Panc1 (cell line): ENCODE measurements at regions not wholly inside any gene's neighbourhood (a gene's known extent, or its start where the extent isn't known, plus 50 kb on each side); places are given as distances from the start of the nearest gene placed in this dataset.

ENCODE experiments used
- ATAC-seq: fragments of 200-7000 bp; cut with Tn5 transposase; 2 replicates; pipeline ENCODE4 v1.9.1; 2020; ENCODE audit warnings: mild to moderate bottlenecking, moderate library complexity
- BruUV-seq: library from RNA; stranded (reverse); fragments of 400-500 nt; replicated peaks from 2 replicates; lab custom pipeline; 2021; lab: Mats Ljungman, UMichigan
- CTCF ChIA-PET: fragments of 300-600 bp; sonication (Branson Sonifier 250); formaldehyde crosslinking; loops from one replicate; lab custom pipeline; 2022; ENCODE audit warnings: antibody characterized with exemption; lab: Charles Lee
- POLR2A ChIA-PET: fragments of 300-600 bp; sonication (Branson Sonifier 250); formaldehyde crosslinking; loops from one replicate; lab custom pipeline; 2022; ENCODE audit warnings: antibody characterized with exemption; lab: Charles Lee
- DNase-seq: peaks from one replicate; pipeline ENCODE4 v3.0.0-alpha.2; 2010; ENCODE audit warnings: low read depth, low spot score
- H3K27ac ChIP-seq: 2 replicates; pipeline ENCODE4 v1.5.1; 2011; ENCODE audit warnings: mild to moderate bottlenecking, low read length, inconsistent platforms
- H3K27me3 ChIP-seq: fragments of 200-500 bp; sonication (Bioruptor generic); 2 replicates; pipeline ENCODE4 v1.6.0; 2014; ENCODE audit warnings: low read length, inconsistent platforms; ENCODE audit not compliant: control insufficient read depth, insufficient read depth
- H3K36me3 ChIP-seq: fragments of 200-500 bp; sonication (Bioruptor generic); 2 replicates; pipeline ENCODE4 v1.5.1; 2014; ENCODE audit warnings: inconsistent platforms, mild to moderate bottlenecking, low read length, moderate library complexity; ENCODE audit not compliant: control insufficient read depth, insufficient read depth
- H3K4me1 ChIP-seq: 2 replicates; pipeline ENCODE4 v1.5.1; 2011; ENCODE audit warnings: inconsistent platforms, mild to moderate bottlenecking, low read length, moderate library complexity; ENCODE audit not compliant: control insufficient read depth, insufficient read depth
- H3K4me3 ChIP-seq, 2 experiments: 2 replicates each; pipeline ENCODE4 v1.5.1; 2011 to 2012; ENCODE audit warnings: low read depth in 2 of 2, low read length in 2 of 2, mild to moderate bottlenecking in 2 of 2, inconsistent platforms in 1 of 2, moderate library complexity in 1 of 2
- H3K9me3 ChIP-seq: fragments of 200-500 bp; sonication (Bioruptor generic); 2 replicates; pipeline ENCODE4 v1.5.1; 2014; ENCODE audit warnings: low read depth, mild to moderate bottlenecking, inconsistent platforms, low read length, moderate library complexity; ENCODE audit not compliant: control insufficient read depth, insufficient read depth
- POLR2AphosphoS5 ChIP-seq: IDR thresholded peaks from 2 replicates; pipeline ENCODE4 v1.6.1; 2012; ENCODE audit warnings: mild to moderate bottlenecking, low read depth, low read length, moderate library complexity
- SIN3A ChIP-seq: IDR thresholded peaks from 2 replicates; pipeline ENCODE4 v1.6.1; 2012; ENCODE audit warnings: low read depth, mild to moderate bottlenecking, low read length, moderate library complexity, borderline replicate concordance; ENCODE audit not compliant: insufficient read depth
- TCF7L2 ChIP-seq: IDR thresholded peaks from 2 replicates; pipeline ENCODE4 v1.6.1; 2011; ENCODE audit warnings: mild to moderate bottlenecking, low read depth, low read length, inconsistent platforms
- in situ Hi-C: cut with HindIII; loops from 2 replicates; pipeline ENCODE4 v1.10.0; 2016; ENCODE audit warnings: low sequenced_read_pairs, low pct_unique_long_range_greater_than_20kb
- intact Hi-C: fragments of 100-400 bp; cut with micrococcal nuclease; formaldehyde crosslinking; loops from one replicate; pipeline ENCODE4 v1.10.0; 2022; ENCODE audit not compliant: unreplicated experiment
- TF ChIP-seq, protein P1 (sequence below): fragments of 450-650 bp; IDR thresholded peaks from 2 replicates; pipeline ENCODE4 v1.5.1; 2017; ENCODE audit warnings: mild to moderate bottlenecking
- TF ChIP-seq, protein P2 (sequence below), 2 experiments: IDR thresholded peaks; 2 replicates each; pipeline ENCODE4 v1.6.1; 2011 to 2012; ENCODE audit warnings: low read depth in 2 of 2, control low read depth in 1 of 2, low read length in 1 of 2, mild to moderate bottlenecking in 1 of 2, moderate library complexity in 1 of 2; ENCODE audit not compliant: insufficient read depth in 1 of 2

DNA sequence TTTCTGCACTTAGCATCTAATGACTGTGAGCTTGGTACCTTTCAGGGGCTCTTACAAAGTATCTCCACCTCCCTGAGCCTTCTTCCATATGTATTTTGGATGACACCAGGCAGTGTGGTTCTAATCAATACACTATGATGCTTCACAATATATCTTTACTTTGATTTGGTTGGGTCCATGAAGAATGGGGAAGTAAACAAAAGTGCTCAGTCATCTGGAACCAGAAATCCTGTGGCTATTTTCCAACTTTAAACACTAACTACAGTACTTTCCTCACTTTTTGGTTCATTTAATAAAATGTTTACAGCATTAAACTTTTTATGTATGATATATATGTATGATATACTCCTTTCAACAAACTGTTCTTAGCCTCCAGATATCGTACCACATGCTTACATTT lies 216.4 kb upstream of the AFF2 start:
- TF ChIP-seq, protein P1, sequence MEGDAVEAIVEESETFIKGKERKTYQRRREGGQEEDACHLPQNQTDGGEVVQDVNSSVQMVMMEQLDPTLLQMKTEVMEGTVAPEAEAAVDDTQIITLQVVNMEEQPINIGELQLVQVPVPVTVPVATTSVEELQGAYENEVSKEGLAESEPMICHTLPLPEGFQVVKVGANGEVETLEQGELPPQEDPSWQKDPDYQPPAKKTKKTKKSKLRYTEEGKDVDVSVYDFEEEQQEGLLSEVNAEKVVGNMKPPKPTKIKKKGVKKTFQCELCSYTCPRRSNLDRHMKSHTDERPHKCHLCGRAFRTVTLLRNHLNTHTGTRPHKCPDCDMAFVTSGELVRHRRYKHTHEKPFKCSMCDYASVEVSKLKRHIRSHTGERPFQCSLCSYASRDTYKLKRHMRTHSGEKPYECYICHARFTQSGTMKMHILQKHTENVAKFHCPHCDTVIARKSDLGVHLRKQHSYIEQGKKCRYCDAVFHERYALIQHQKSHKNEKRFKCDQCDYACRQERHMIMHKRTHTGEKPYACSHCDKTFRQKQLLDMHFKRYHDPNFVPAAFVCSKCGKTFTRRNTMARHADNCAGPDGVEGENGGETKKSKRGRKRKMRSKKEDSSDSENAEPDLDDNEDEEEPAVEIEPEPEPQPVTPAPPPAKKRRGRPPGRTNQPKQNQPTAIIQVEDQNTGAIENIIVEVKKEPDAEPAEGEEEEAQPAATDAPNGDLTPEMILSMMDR = no peak
- no peak for TF ChIP-seq TCF7L2
- Histone ChIP-seq H3K27me3 (no peaks in the 10 kb centered on the region), H3K4me3 (no peak overlapping the region), H3K9me3 (no peaks in the 10 kb centered on the region), H3K4me1 (no peaks in the 10 kb centered on the region), H3K36me3 (no peaks in the 10 kb centered on the region), H3K27ac (no peak overlapping the region)
- intact Hi-C loops = no loop called here
- BruUV-seq = no TSS peak
- no peak for ATAC-seq
- POLR2A ChIA-PET = no interaction called here
- DNase-seq = no peak
- in situ Hi-C loops = no loop called here
- CTCF ChIA-PET = no interaction called here

DNA sequence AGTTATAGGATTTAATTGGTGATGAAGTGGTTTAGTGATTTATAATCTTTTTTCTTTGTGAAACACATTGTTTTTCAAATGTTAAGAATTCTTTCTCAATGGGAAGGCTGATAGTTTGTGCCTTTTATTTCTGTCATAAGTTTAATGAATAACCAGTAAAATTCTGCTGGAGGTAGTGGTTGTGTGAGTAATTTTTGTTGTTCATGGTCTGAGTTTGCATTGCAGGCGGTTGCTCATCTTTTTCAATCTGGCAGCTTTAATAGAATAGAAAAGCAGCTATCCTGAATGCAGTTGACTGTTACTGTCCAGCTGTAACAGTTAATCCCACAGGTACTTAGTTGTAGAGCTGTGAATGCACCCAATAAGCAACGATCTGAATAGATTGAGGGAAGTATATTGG lies 215.6 kb upstream of the AFF2 start:
- BruUV-seq = no TSS peak
- intact Hi-C loops = no loop called here
- H3K4me1 ChIP-seq = no peaks in the 10 kb centered on the region
- no peak for DNase-seq
- no peak overlapping the region for H3K4me3 ChIP-seq
- TF ChIP-seq, protein P1 = no peak
- TF ChIP-seq TCF7L2 (no peak), POLR2AphosphoS5 (no peak), SIN3A (no peak)
- TF ChIP-seq, protein P2, sequence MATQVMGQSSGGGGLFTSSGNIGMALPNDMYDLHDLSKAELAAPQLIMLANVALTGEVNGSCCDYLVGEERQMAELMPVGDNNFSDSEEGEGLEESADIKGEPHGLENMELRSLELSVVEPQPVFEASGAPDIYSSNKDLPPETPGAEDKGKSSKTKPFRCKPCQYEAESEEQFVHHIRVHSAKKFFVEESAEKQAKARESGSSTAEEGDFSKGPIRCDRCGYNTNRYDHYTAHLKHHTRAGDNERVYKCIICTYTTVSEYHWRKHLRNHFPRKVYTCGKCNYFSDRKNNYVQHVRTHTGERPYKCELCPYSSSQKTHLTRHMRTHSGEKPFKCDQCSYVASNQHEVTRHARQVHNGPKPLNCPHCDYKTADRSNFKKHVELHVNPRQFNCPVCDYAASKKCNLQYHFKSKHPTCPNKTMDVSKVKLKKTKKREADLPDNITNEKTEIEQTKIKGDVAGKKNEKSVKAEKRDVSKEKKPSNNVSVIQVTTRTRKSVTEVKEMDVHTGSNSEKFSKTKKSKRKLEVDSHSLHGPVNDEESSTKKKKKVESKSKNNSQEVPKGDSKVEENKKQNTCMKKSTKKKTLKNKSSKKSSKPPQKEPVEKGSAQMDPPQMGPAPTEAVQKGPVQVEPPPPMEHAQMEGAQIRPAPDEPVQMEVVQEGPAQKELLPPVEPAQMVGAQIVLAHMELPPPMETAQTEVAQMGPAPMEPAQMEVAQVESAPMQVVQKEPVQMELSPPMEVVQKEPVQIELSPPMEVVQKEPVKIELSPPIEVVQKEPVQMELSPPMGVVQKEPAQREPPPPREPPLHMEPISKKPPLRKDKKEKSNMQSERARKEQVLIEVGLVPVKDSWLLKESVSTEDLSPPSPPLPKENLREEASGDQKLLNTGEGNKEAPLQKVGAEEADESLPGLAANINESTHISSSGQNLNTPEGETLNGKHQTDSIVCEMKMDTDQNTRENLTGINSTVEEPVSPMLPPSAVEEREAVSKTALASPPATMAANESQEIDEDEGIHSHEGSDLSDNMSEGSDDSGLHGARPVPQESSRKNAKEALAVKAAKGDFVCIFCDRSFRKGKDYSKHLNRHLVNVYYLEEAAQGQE (IDR thresholded peaks at IDR 0.05; ENCODE audit: insufficient read depth in 1 of 2, low read depth in 2 of 2, low read length in 1 of 2) = no peak
- H3K36me3 ChIP-seq = no peaks in the 10 kb centered on the region
- H3K27me3 ChIP-seq = no peaks in the 10 kb centered on the region
- no peak overlapping the region for H3K27ac ChIP-seq
- in situ Hi-C loops = no loop called here
- no peak for ATAC-seq
- ChIA-PET CTCF (no interaction called here), POLR2A (no interaction called here)
- H3K9me3 ChIP-seq = no peaks in the 10 kb centered on the region

DNA sequence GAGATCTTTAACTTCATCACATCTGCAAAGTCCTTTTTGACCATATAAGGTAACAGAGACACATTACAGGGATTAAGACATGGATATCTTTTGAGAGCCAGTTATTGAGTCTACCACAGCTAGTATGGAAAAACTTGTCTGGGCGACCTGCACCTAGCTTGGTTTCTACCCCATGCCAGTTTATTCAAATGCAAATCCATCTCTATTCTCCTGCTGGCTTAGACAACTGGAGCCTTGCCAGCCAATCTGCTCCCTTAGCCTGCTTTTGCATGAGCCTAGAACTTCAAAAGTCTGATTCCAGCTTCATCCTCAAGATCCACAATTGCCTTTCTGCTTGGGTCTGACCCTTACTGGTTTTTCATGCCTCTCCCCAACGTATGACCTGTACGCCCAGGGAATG lies 212.0 kb upstream of the AFF2 start:
- ATAC-seq = no peak
- Histone ChIP-seq H3K9me3 (no peaks in the 10 kb centered on the region), H3K27me3 (no peaks in the 10 kb centered on the region), H3K4me3 (no peak overlapping the region), H3K27ac (no peak overlapping the region), H3K4me1 (no peaks in the 10 kb centered on the region), H3K36me3 (no peaks in the 10 kb centered on the region)
- BruUV-seq = no TSS peak
- intact Hi-C loops (no loop called here), in situ Hi-C loops (no loop called here)
- CTCF ChIA-PET = no interaction called here
- POLR2A ChIA-PET = no interaction called here
- TF ChIP-seq SIN3A = no peak
- TF ChIP-seq, protein P1 = no peak
- TF ChIP-seq, protein P2 (IDR thresholded peaks at IDR 0.05; ENCODE audit: insufficient read depth in 1 of 2, low read depth in 2 of 2, low read length in 1 of 2) = no peak
- TF ChIP-seq POLR2AphosphoS5 = no peak
- TF ChIP-seq TCF7L2 = no peak
- no peak for DNase-seq
